ENCODE measurements at regions not wholly inside any gene's neighbourhood (a gene's known extent, or its start where the extent isn't known, plus 50 kb on each side); places are given as distances from the start of the nearest gene placed in this dataset.
"Not testable (repeated sequence)": the region's sequence is repeated elsewhere in the genome, so short reads cannot be mapped to it uniquely, and the experiment has no call there.

- intact Hi-C loops (cut with micrococcal nuclease; ENCODE audit: unreplicated experiment): no loop called here
- DNase-seq: no peak
- BruUV-seq (replicated peaks): no TSS peak
- Mint-ChIP-seq H3K9me3 (ENCODE audit: low read depth, unreplicated experiment) (peaks cover 2% of the 10 kb centered on the region), H3K36me3 (ENCODE audit: insufficient read depth, unreplicated experiment) (no peaks in the 10 kb centered on the region), H3K27me3 (ENCODE audit: unreplicated experiment) (no peaks in the 10 kb centered on the region), H3K27ac (ENCODE audit: unreplicated experiment) (no peak overlapping the region), H3K4me1 (ENCODE audit: low read depth, unreplicated experiment) (no peaks in the 10 kb centered on the region), H3K4me3 (ENCODE audit: low read depth, unreplicated experiment) (no peak overlapping the region)
- TF ChIP-seq, protein P1, sequence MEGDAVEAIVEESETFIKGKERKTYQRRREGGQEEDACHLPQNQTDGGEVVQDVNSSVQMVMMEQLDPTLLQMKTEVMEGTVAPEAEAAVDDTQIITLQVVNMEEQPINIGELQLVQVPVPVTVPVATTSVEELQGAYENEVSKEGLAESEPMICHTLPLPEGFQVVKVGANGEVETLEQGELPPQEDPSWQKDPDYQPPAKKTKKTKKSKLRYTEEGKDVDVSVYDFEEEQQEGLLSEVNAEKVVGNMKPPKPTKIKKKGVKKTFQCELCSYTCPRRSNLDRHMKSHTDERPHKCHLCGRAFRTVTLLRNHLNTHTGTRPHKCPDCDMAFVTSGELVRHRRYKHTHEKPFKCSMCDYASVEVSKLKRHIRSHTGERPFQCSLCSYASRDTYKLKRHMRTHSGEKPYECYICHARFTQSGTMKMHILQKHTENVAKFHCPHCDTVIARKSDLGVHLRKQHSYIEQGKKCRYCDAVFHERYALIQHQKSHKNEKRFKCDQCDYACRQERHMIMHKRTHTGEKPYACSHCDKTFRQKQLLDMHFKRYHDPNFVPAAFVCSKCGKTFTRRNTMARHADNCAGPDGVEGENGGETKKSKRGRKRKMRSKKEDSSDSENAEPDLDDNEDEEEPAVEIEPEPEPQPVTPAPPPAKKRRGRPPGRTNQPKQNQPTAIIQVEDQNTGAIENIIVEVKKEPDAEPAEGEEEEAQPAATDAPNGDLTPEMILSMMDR (IDR thresholded peaks at IDR 0.05; ENCODE audit: unreplicated experiment): no peak
- CTCF ChIA-PET: no interaction called here
These were observed 59.6 kb upstream of the PSME4 start for GRCh38 chr2:54030396-54030741.

DNA sequence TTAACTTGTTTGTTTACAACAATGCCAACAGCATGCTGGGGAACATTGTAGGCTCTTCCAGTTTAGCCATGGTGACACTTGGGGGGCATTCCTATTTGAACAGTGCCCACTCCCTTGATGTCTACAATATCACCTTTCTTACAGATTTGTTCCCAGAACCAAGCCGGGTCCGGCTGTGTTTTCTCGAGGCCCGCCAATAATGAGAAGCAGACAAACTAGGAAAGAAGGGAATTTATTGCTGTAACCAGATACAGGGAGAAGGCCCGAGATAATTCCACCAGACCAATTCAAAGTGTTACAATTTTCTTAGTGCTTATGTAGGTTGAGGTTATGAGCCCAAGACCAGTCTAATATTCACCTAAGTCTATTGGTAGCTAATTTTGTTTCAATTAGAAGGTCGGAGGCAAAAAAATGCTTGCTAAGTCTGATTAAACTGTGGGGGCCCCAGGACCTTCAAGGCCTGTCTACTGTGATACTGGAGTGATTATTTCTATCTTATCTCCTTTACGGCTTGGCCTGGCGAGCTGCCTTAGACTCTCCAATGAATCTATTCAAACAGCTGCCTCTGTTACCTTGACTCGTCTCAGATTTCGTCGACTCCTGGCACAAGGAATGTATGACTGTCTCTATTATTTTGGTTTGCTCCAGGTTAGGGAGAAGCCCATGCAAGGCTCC, 59.1 kb upstream of the PSME4 start:
- CTCF ChIA-PET: no interaction called here
- DNase-seq: no peak
- intact Hi-C loops (cut with micrococcal nuclease; ENCODE audit: unreplicated experiment): no loop called here
- no peak overlapping the region for H3K27ac Mint-ChIP-seq (ENCODE audit: unreplicated experiment)
- H3K36me3 Mint-ChIP-seq (ENCODE audit: insufficient read depth, unreplicated experiment): no peaks in the 10 kb centered on the region
- TF ChIP-seq, protein P1 (IDR thresholded peaks at IDR 0.05; ENCODE audit: unreplicated experiment): no peak
- peaks cover 2% of the 10 kb centered on the region for H3K9me3 Mint-ChIP-seq (ENCODE audit: low read depth, unreplicated experiment)
- no peak overlapping the region for H3K4me3 Mint-ChIP-seq (ENCODE audit: low read depth, unreplicated experiment)
- BruUV-seq (replicated peaks): no TSS peak
- H3K27me3 Mint-ChIP-seq (ENCODE audit: unreplicated experiment): no peaks in the 10 kb centered on the region
- no peaks in the 10 kb centered on the region for H3K4me1 Mint-ChIP-seq (ENCODE audit: low read depth, unreplicated experiment)

GRCh38 chr2:54025463-54026075, 54.8 kb upstream of the PSME4 start:
- H3K4me1 Mint-ChIP-seq (ENCODE audit: low read depth, unreplicated experiment); H3K36me3 Mint-ChIP-seq (ENCODE audit: insufficient read depth, unreplicated experiment); H3K4me3 Mint-ChIP-seq (ENCODE audit: low read depth, unreplicated experiment); BruUV-seq (replicated peaks); DNase-seq; H3K27me3 Mint-ChIP-seq (ENCODE audit: unreplicated experiment); intact Hi-C loops (cut with micrococcal nuclease; ENCODE audit: unreplicated experiment); H3K27ac Mint-ChIP-seq (ENCODE audit: unreplicated experiment); CTCF ChIA-PET: not testable (repeated sequence)
- H3K9me3 Mint-ChIP-seq (ENCODE audit: low read depth, unreplicated experiment): peaks cover 10% of the 10 kb centered on the region

GRCh38 chr2:54024576-54024975, 53.8 kb upstream of the PSME4 start:
- Mint-ChIP-seq H3K27me3 (ENCODE audit: unreplicated experiment) (no peaks in the 10 kb centered on the region), H3K36me3 (ENCODE audit: insufficient read depth, unreplicated experiment) (peaks cover 4% of the 10 kb centered on the region), H3K9me3 (ENCODE audit: low read depth, unreplicated experiment) (peaks cover 10% of the 10 kb centered on the region), H3K27ac (ENCODE audit: unreplicated experiment) (no peak overlapping the region), H3K4me1 (ENCODE audit: low read depth, unreplicated experiment) (no peaks in the 10 kb centered on the region), H3K4me3 (ENCODE audit: low read depth, unreplicated experiment) (no peak overlapping the region)
- CTCF ChIA-PET: no interaction called here
- BruUV-seq (replicated peaks): no TSS peak
- TF ChIP-seq, protein P1 (IDR thresholded peaks at IDR 0.05; ENCODE audit: unreplicated experiment): no peak
- intact Hi-C loops (cut with micrococcal nuclease; ENCODE audit: unreplicated experiment): no loop called here
- DNase-seq: no peak

DNA sequence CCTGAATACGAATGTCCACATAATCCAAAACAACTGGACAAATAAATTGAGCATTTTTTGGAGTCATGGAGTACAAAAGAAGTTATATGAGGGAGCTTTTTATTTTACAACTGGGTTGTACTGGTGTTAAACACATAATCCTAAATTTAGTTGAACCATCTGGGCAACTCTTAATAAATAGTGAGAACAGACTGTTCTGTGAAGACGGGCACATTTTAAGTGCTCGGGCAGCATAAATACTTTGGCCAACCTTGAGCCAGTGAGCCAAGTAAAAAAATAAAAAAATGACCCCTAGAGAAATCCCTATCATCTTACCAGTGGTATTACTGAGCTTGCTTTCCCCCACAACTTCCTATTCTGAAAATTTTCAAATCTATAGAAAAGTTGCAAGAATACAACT, 50.9 kb upstream of the PSME4 start:
- Mint-ChIP-seq H3K4me1 (ENCODE audit: low read depth, unreplicated experiment) (no peaks in the 10 kb centered on the region), H3K4me3 (ENCODE audit: low read depth, unreplicated experiment) (no peak overlapping the region), H3K27ac (ENCODE audit: unreplicated experiment) (no peak overlapping the region), H3K36me3 (ENCODE audit: insufficient read depth, unreplicated experiment) (peaks cover 4% of the 10 kb centered on the region), H3K9me3 (ENCODE audit: low read depth, unreplicated experiment) (peaks cover 10% of the 10 kb centered on the region), H3K27me3 (ENCODE audit: unreplicated experiment) (no peaks in the 10 kb centered on the region)
- TF ChIP-seq, protein P1 (IDR thresholded peaks at IDR 0.05; ENCODE audit: unreplicated experiment): no peak
- CTCF ChIA-PET: no interaction called here
- no TSS peak for BruUV-seq (replicated peaks)
- intact Hi-C loops (cut with micrococcal nuclease; ENCODE audit: unreplicated experiment): no loop called here
- no peak for DNase-seq

All from Calu3 (cell line).